H9 (cell line): ENCODE measurements at regions not wholly inside any gene's neighbourhood (a gene's known extent, or its start where the extent isn't known, plus 50 kb on each side); places are given as distances from the start of the nearest gene placed in this dataset.

Experiments used
- DNase-seq: peaks from one replicate; pipeline ENCODE4 v3.0.0-alpha.2; 2017
- H2AFZ ChIP-seq: one replicate; pipeline ENCODE4 v1.6.1; 2013; ENCODE audit warnings: mild to moderate bottlenecking, low read length, control low read depth, moderate library complexity
- H2AK5ac ChIP-seq: 2 replicates; pipeline ENCODE4 v1.6.1; 2013; ENCODE audit warnings: low read length, control low read depth, mixed read lengths; ENCODE audit not compliant: insufficient read length
- H2BK120ac ChIP-seq: one replicate; pipeline ENCODE4 v1.6.1; 2013; ENCODE audit warnings: low read depth, mild to moderate bottlenecking, low read length, control low read depth, inconsistent platforms; ENCODE audit not compliant: poor library complexity, severe bottlenecking
- H2BK12ac ChIP-seq: 2 replicates; pipeline ENCODE4 v1.6.1; 2013; ENCODE audit warnings: low read length, control low read depth, mixed read lengths, low read depth; ENCODE audit not compliant: insufficient read length
- H2BK15ac ChIP-seq: 2 replicates; pipeline ENCODE4 v1.6.1; 2013; ENCODE audit warnings: low read depth, low read length, control low read depth
- H2BK20ac ChIP-seq: one replicate; pipeline ENCODE4 v1.6.1; 2013; ENCODE audit warnings: low read depth, mild to moderate bottlenecking, low read length, control low read depth, inconsistent platforms; ENCODE audit not compliant: poor library complexity, severe bottlenecking
- H2BK5ac ChIP-seq: 2 replicates; pipeline ENCODE4 v1.6.1; 2013; ENCODE audit warnings: low read length, control low read depth, mixed read lengths; ENCODE audit not compliant: insufficient read length
- H3K14ac ChIP-seq: 2 replicates; pipeline ENCODE4 v1.6.1; 2013; ENCODE audit warnings: low read length, control low read depth; ENCODE audit not compliant: insufficient read depth
- H3K18ac ChIP-seq: 2 replicates; pipeline ENCODE4 v1.6.1; 2013; ENCODE audit warnings: low read depth, mild to moderate bottlenecking, mixed read lengths, low read length, control low read depth; ENCODE audit not compliant: insufficient read length
- H3K23ac ChIP-seq: 2 replicates; pipeline ENCODE4 v1.6.1; 2013; ENCODE audit warnings: low read length, control low read depth, mixed read lengths, low read depth; ENCODE audit not compliant: insufficient read length
- H3K23me2 ChIP-seq: 2 replicates; pipeline ENCODE4 v1.6.1; 2013; ENCODE audit warnings: low read depth, mild to moderate bottlenecking, mixed read lengths, low read length, control low read depth; ENCODE audit not compliant: insufficient read length, poor library complexity, severe bottlenecking
- H3K27ac ChIP-seq: 2 replicates; pipeline ENCODE4 v1.5.1; 2013; ENCODE audit warnings: low read length, control low read depth, mixed read lengths, low read depth; ENCODE audit not compliant: insufficient read length
- H3K27me3 ChIP-seq: 2 replicates; pipeline ENCODE4 v1.6.1; 2013; ENCODE audit warnings: low read length, control low read depth, inconsistent platforms; ENCODE audit not compliant: insufficient read depth
- H3K4ac ChIP-seq: 2 replicates; pipeline ENCODE4 v1.6.1; 2013; ENCODE audit warnings: low read depth, mild to moderate bottlenecking, control low read depth, inconsistent platforms, low read length, moderate library complexity
- H3K4me1 ChIP-seq: 2 replicates; pipeline ENCODE4 v1.6.1; 2013; ENCODE audit warnings: low read length, control low read depth, inconsistent platforms; ENCODE audit not compliant: insufficient read depth
- H3K4me2 ChIP-seq: 2 replicates; pipeline ENCODE4 v1.6.1; 2013; ENCODE audit warnings: low read length, control low read depth, mixed read lengths; ENCODE audit not compliant: insufficient read length, insufficient read depth
- H3K56ac ChIP-seq: 2 replicates; pipeline ENCODE4 v1.6.1; 2013; ENCODE audit warnings: low read depth, mild to moderate bottlenecking, mixed read lengths, low read length, control low read depth; ENCODE audit not compliant: insufficient read length
- H3K79me1 ChIP-seq: 2 replicates; pipeline ENCODE4 v1.6.1; 2013; ENCODE audit warnings: low read depth, mild to moderate bottlenecking, moderate library complexity, low read length, control low read depth, inconsistent platforms; ENCODE audit not compliant: insufficient read depth, poor library complexity, severe bottlenecking
- H3K79me2 ChIP-seq: 2 replicates; pipeline ENCODE4 v1.6.1; 2013; ENCODE audit warnings: low read length, control low read depth, inconsistent platforms; ENCODE audit not compliant: insufficient read depth
- H3K9ac ChIP-seq: 2 replicates; pipeline ENCODE4 v1.6.1; 2013; ENCODE audit warnings: low read length, control low read depth, mixed read lengths; ENCODE audit not compliant: insufficient read length; ENCODE audit errors: extremely low read depth
- H3K9me3 ChIP-seq: one replicate; pipeline ENCODE4 v1.6.1; 2013; ENCODE audit warnings: low read depth, low read length, inconsistent platforms; ENCODE audit not compliant: control insufficient read depth
- H3T11ph ChIP-seq: one replicate; pipeline ENCODE4 v1.6.1; 2013; ENCODE audit warnings: mild to moderate bottlenecking, low read length, control low read depth, inconsistent platforms
- H4K20me1 ChIP-seq: one replicate; pipeline ENCODE4 v1.6.1; 2013; ENCODE audit not compliant: control insufficient read depth, insufficient read length, insufficient read depth
- H4K5ac ChIP-seq: 2 replicates; pipeline ENCODE4 v1.6.1; 2013; ENCODE audit warnings: low read depth, mild to moderate bottlenecking, mixed read lengths, low read length, control low read depth; ENCODE audit not compliant: insufficient read length
- H4K8ac ChIP-seq: replicated peaks from 2 replicates; pipeline ENCODE4 v1.6.1; 2013; ENCODE audit warnings: low read length, control low read depth, mixed read lengths, low read depth; ENCODE audit not compliant: insufficient read length
- H4K91ac ChIP-seq: 2 replicates; pipeline ENCODE4 v1.6.1; 2013; ENCODE audit warnings: low read depth, mild to moderate bottlenecking, moderate library complexity, mixed read lengths, low read length, control low read depth; ENCODE audit not compliant: insufficient read length
- H3K27ac Mint-ChIP-seq, 3 experiments: 2 replicates in 2 of 3; 3 replicates in 1 of 3; pipeline ENCODE4 v1.8.0; 2020 to 2021; ENCODE audit warnings: mixed read lengths in 3 of 3, mild to moderate bottlenecking in 1 of 3, moderate library complexity in 1 of 3
- H3K27me3 Mint-ChIP-seq: 2 replicates; pipeline ENCODE4 v1.8.0; 2021; ENCODE audit warnings: low read depth, mild to moderate bottlenecking, moderate library complexity, mixed read lengths
- H3K36me3 Mint-ChIP-seq, 3 experiments: 2 replicates in 2 of 3; 3 replicates in 1 of 3; pipeline ENCODE4 v1.8.0; 2020 to 2021; ENCODE audit warnings: low read depth in 3 of 3, mixed read lengths in 3 of 3; ENCODE audit not compliant: insufficient read depth in 1 of 3
- H3K4me1 Mint-ChIP-seq, 2 experiments: 2 replicates each; pipeline ENCODE4 v1.8.0; 2020; ENCODE audit warnings: mixed read lengths in 2 of 2
- H3K4me3 Mint-ChIP-seq, 2 experiments: 2 replicates in 1 of 2; 3 replicates in 1 of 2; pipeline ENCODE4 v1.8.0; 2020 to 2021; ENCODE audit warnings: mild to moderate bottlenecking in 2 of 2, mixed read lengths in 2 of 2, moderate library complexity in 1 of 2
- H3K9me3 Mint-ChIP-seq, 2 experiments: 2 replicates in 1 of 2; 3 replicates in 1 of 2; pipeline ENCODE4 v1.8.0; 2020; ENCODE audit warnings: mild to moderate bottlenecking in 2 of 2, mixed read lengths in 2 of 2, moderate library complexity in 1 of 2
- CTCF ChIP-seq: fragments of 200-600 bp; sonication (generic); conservative IDR thresholded peaks from 3 replicates; pipeline ENCODE4 v1.8.0; 2021; ENCODE audit warnings: antibody characterized with exemption, mild to moderate bottlenecking
- WGBS: extraction: QIAGEN DNeasy Blood & Tissue Kit; methylation state at CpG from one replicate; pipeline ENCODE4 v1.1.7; 2013; ENCODE audit warnings: missing lambda C conversion rate, low lambda C conversion rate, mixed read lengths; ENCODE audit not compliant: insufficient read length; ENCODE audit errors: extremely low coverage; 5-methylcytosine and 5-hydroxymethylcytosine counted together

- Mint-ChIP-seq H3K4me3 (no peak overlapping the region), H3K4me1 (peaks cover 11 to 24% of the 10 kb centered on the region in 2 experiments), H3K27ac (no peak overlapping the region), H3K36me3 (no peaks in the 10 kb centered on the region), H3K9me3 (no peaks in the 10 kb centered on the region), H3K27me3 (peaks cover 2% of the 10 kb centered on the region; the same call in 1 of the 2 replicates)
- H2BK15ac ChIP-seq: no peak overlapping the region
- H3K18ac ChIP-seq: peak overlapping the region; percentile 29
- H3K14ac ChIP-seq: 0 out of 2 replicates have a peak overlapping the region, but pooled peaks have one; percentile 50
- no peak overlapping the region for H2AK5ac ChIP-seq
- H3K56ac ChIP-seq: no peak overlapping the region
- H4K5ac ChIP-seq: no peak overlapping the region
- no peak overlapping the region for H4K8ac ChIP-seq
- H3K23ac ChIP-seq: no peak overlapping the region
- H2BK12ac ChIP-seq: no peak overlapping the region
- no peaks in the 10 kb centered on the region for H3K27me3 ChIP-seq
- DNase-seq: no peak
- no peaks in the 10 kb centered on the region for H3K79me1 ChIP-seq
- H4K91ac ChIP-seq: no peak overlapping the region
- no peaks in the 10 kb centered on the region for H4K20me1 ChIP-seq
- H3K9ac ChIP-seq: no peak overlapping the region
- H3K27ac ChIP-seq: no peak overlapping the region
- H2BK5ac ChIP-seq: no peak overlapping the region
- H2BK20ac ChIP-seq: no peak overlapping the region
- no peak overlapping the region for H3K4ac ChIP-seq
- no peaks in the 10 kb centered on the region for H3K23me2 ChIP-seq
- WGBS: no CpG with 5 or more reads among the region's 18 CpGs
- no peak overlapping the region for H2BK120ac ChIP-seq
- no peaks in the 10 kb centered on the region for H3K9me3 ChIP-seq
- TF ChIP-seq CTCF: no peak
- no peak overlapping the region for H3T11ph ChIP-seq
- H3K4me1 ChIP-seq: no peaks in the 10 kb centered on the region; the same call in 1 of the 2 replicates
- H3K4me2 ChIP-seq: no peak overlapping the region
- no peak overlapping the region for H2AFZ ChIP-seq
- no peaks in the 10 kb centered on the region for H3K79me2 ChIP-seq
Measured at GRCh38 chr2:66236816-66237802, 197.8 kb upstream of the MEIS1 start.
